ENCODE measurements at regions not wholly inside any gene's neighbourhood (a gene's known extent, or its start where the extent isn't known, plus 50 kb on each side); places are given as distances from the start of the nearest gene placed in this dataset.

DNA sequence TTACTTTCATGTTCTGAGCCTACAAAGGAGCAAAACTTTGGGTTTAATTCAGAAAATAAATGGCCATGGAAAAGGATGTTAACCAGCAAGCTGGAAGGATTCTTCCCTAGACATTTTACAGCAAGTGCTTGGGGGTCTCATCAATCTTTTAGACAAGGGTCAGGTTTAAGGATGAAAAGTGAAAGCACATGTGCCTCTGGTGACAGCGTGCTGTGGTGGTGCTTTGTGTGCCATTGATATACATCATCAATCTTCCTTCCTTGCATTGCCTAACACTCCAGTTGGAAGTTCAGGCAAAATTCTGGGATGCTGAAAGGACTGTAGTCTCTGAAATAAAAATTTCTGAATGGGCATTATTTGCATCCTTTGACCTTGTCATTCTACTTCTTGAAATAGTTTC, 171.2 kb downstream of the KCNE4 start:
- ChIA-PET POLR2A (no interaction called here), CTCF (no interaction called here)
- DNase-seq (no peak), ATAC-seq (ENCODE audit: low read depth) (no peak)
- Mint-ChIP-seq H3K27me3 (peaks cover 4% of the 10 kb centered on the region), H3K27ac (no peak overlapping the region), H3K4me1 (no peaks in the 10 kb centered on the region), H3K4me3 (no peak overlapping the region), H3K9me3 (ENCODE audit: insufficient read depth) (no peaks in the 10 kb centered on the region)
- intact Hi-C loops (cut with micrococcal nuclease), result no loop called here
- no peaks in the 10 kb centered on the region for H3K9me3 ChIP-seq (ENCODE audit: control extremely low read depth in 1 of 3, control insufficient read depth in 2 of 3, insufficient read depth in 1 of 3, low read length in 2 of 3)
- no CpG with 5 or more reads among the region's 1 CpG for WGBS (ENCODE audit: insufficient coverage)
- H3K36me3 ChIP-seq (replicated peaks in 1 of 2; ENCODE audit: control extremely low read depth in 1 of 2, control insufficient read depth in 1 of 2, extremely low read depth in 1 of 2, insufficient read depth in 2 of 2, low read length in 1 of 2), result no peaks in the 10 kb centered on the region
- H3K4me3 ChIP-seq (ENCODE audit: control extremely low read depth in 1 of 5, extremely low read depth in 1 of 5, insufficient read depth in 1 of 5, low read depth in 2 of 5, low read length in 4 of 5), result no peak overlapping the region
- no peak overlapping the region for H3K27ac ChIP-seq (ENCODE audit: low read length in 2 of 2)
- no peaks in the 10 kb centered on the region for H3K4me1 ChIP-seq (ENCODE audit: control insufficient read depth in 2 of 2, insufficient read depth in 2 of 2, low read length in 2 of 2)
- no peak overlapping the region for H3K9ac ChIP-seq (ENCODE audit: low read length)
- H3K4me2 ChIP-seq (replicated peaks; ENCODE audit: low read depth, low read length, poor library complexity, severe bottlenecking), result no peak overlapping the region
- H3K79me2 ChIP-seq (ENCODE audit: control insufficient read depth, insufficient read depth, low read length), result no peaks in the 10 kb centered on the region
- H3K27me3 ChIP-seq (replicated peaks in 1 of 4; ENCODE audit: control extremely low read depth in 1 of 4, control insufficient read depth in 3 of 4, insufficient read depth in 4 of 4, low read length in 3 of 4), result no peaks in the 10 kb centered on the region
- H2AFZ ChIP-seq (ENCODE audit: insufficient read depth, low read depth, low read length, poor library complexity, severe bottlenecking), result no peak overlapping the region
- TF ChIP-seq, protein P1, sequence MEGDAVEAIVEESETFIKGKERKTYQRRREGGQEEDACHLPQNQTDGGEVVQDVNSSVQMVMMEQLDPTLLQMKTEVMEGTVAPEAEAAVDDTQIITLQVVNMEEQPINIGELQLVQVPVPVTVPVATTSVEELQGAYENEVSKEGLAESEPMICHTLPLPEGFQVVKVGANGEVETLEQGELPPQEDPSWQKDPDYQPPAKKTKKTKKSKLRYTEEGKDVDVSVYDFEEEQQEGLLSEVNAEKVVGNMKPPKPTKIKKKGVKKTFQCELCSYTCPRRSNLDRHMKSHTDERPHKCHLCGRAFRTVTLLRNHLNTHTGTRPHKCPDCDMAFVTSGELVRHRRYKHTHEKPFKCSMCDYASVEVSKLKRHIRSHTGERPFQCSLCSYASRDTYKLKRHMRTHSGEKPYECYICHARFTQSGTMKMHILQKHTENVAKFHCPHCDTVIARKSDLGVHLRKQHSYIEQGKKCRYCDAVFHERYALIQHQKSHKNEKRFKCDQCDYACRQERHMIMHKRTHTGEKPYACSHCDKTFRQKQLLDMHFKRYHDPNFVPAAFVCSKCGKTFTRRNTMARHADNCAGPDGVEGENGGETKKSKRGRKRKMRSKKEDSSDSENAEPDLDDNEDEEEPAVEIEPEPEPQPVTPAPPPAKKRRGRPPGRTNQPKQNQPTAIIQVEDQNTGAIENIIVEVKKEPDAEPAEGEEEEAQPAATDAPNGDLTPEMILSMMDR (IDR thresholded peaks at IDR 0.05), result no peak
- TF ChIP-seq EZH2 (IDR thresholded peaks at IDR 0.05; ENCODE audit: borderline replicate concordance, insufficient read depth, low read depth, low read length, poor library complexity, severe bottlenecking), result no peak
- no peaks in the 10 kb centered on the region for H4K20me1 ChIP-seq (ENCODE audit: control insufficient read depth, insufficient read depth, low read length, poor library complexity, severe bottlenecking)

DNA sequence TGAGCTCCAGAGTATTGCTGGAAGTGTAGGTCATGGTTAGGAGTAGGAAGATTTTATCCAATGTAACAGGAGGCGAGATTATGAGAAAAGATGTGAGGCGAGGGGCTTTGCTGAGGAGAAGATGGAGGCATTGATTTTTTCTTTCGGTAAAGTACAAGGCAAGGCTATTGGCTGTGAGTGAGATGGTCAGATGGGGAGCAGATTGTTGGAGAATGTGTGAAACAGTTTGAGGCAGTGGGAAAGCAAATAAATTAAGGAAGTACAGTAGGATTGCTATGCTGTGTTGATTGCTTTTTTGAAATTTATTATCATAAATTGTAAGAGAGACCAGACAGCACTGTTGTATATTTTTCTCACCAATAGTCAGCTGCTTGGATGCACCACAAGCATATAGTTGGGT, 173.3 kb downstream of the KCNE4 start:
- H3K27me3 Mint-ChIP-seq, result no peaks in the 10 kb centered on the region
- ATAC-seq (ENCODE audit: low read depth) (no peak), DNase-seq (no peak)
- TF ChIP-seq, protein P1 (IDR thresholded peaks at IDR 0.05), result no peak
- TF ChIP-seq EZH2 (IDR thresholded peaks at IDR 0.05; ENCODE audit: borderline replicate concordance, insufficient read depth, low read depth, low read length, poor library complexity, severe bottlenecking), result no peak
- H3K4me3 ChIP-seq (ENCODE audit: control extremely low read depth in 1 of 5, extremely low read depth in 1 of 5, insufficient read depth in 1 of 5, low read depth in 2 of 5, low read length in 4 of 5), result no peak overlapping the region
- no peaks in the 10 kb centered on the region for H3K36me3 ChIP-seq (replicated peaks in 1 of 2; ENCODE audit: control extremely low read depth in 1 of 2, control insufficient read depth in 1 of 2, extremely low read depth in 1 of 2, insufficient read depth in 2 of 2, low read length in 1 of 2)
- H3K9me3 ChIP-seq (ENCODE audit: control extremely low read depth in 1 of 3, control insufficient read depth in 2 of 3, insufficient read depth in 1 of 3, low read length in 2 of 3), result no peaks in the 10 kb centered on the region
- no peak overlapping the region for H3K27ac ChIP-seq (ENCODE audit: low read length in 2 of 2)
- no peaks in the 10 kb centered on the region for H3K79me2 ChIP-seq (ENCODE audit: control insufficient read depth, insufficient read depth, low read length)
- no peaks in the 10 kb centered on the region for H3K4me1 Mint-ChIP-seq
- ChIA-PET POLR2A (no interaction called here), CTCF (no interaction called here)
- H2AFZ ChIP-seq (ENCODE audit: insufficient read depth, low read depth, low read length, poor library complexity, severe bottlenecking), result no peak overlapping the region
- no peak overlapping the region for H3K4me2 ChIP-seq (replicated peaks; ENCODE audit: low read depth, low read length, poor library complexity, severe bottlenecking)
- no peaks in the 10 kb centered on the region for H3K4me1 ChIP-seq (ENCODE audit: control insufficient read depth in 2 of 2, insufficient read depth in 2 of 2, low read length in 2 of 2)
- no peaks in the 10 kb centered on the region for H4K20me1 ChIP-seq (ENCODE audit: control insufficient read depth, insufficient read depth, low read length, poor library complexity, severe bottlenecking)
- intact Hi-C loops (cut with micrococcal nuclease), result no loop called here
- no peaks in the 10 kb centered on the region for H3K27me3 ChIP-seq (replicated peaks in 1 of 4; ENCODE audit: control extremely low read depth in 1 of 4, control insufficient read depth in 3 of 4, insufficient read depth in 4 of 4, low read length in 3 of 4)
- no peak overlapping the region for H3K9ac ChIP-seq (ENCODE audit: low read length)
- WGBS (ENCODE audit: insufficient coverage), result 86% methylated on average over 3 of the region's 3 CpGs
- H3K4me3 Mint-ChIP-seq, result no peak overlapping the region
- no peak overlapping the region for H3K27ac Mint-ChIP-seq
- H3K9me3 Mint-ChIP-seq (ENCODE audit: insufficient read depth), result no peaks in the 10 kb centered on the region

Data from B cell (primary cell).